SH-SY5Y (cell line): ENCODE measurements at regions not wholly inside any gene's neighbourhood (a gene's known extent, or its start where the extent isn't known, plus 50 kb on each side); places are given as distances from the start of the nearest gene placed in this dataset.

Experiments
- GATA2 ChIP-seq: IDR thresholded peaks from 2 replicates; pipeline ENCODE4 v1.6.1; 2011; ENCODE audit warnings: mild to moderate bottlenecking, low read depth, low read length
- GATA3 ChIP-seq: IDR thresholded peaks from 2 replicates; pipeline ENCODE4 v1.6.1; 2011; ENCODE audit warnings: low read depth, mild to moderate bottlenecking, low read length, moderate library complexity

GRCh38 chr12:42749239-42749638 lies 159.7 kb upstream of the PRICKLE1 start:
- TF ChIP-seq GATA3: no peak
- no peak for TF ChIP-seq GATA2
